ENCODE measurements at regions not wholly inside any gene's neighbourhood (a gene's known extent, or its start where the extent isn't known, plus 50 kb on each side); places are given as distances from the start of the nearest gene placed in this dataset.

DNA sequence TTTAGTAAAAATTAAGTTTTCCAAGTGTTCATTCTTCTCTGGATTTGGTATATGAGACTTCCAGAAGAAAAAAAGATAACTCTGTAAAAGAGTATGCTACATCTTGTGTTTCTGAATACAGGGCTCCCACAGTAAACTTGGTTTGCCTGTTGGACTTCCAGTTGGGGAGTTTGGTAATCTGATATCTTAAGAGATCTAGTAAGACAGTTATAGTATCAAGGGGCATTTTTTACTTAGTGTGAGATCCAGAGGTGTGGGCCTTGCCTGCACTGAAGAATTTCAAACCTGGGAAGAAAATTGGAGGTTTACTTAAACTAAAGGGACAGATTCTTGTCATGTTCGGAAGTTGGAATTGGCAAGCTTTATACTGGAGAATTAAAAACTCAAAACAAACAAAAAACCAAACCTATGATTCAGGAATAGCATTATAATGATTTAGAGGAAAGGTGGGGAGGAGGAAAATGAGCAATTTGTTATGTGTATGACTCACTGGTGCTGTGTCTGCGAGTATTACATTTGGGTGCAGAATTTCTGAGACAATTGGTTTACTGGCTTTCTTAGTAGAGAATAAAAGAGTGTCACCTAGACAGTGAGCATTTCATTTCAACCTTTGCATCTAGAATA lies 58.9 kb upstream of the ULK4 start:
- Histone ChIP-seq H3K27me3 (ENCODE audit: control insufficient read depth, insufficient read depth, low read length) (no peaks in the 10 kb centered on the region), H3K4me1 (ENCODE audit: control insufficient read depth, insufficient read depth, low read length) (peaks cover 7% of the 10 kb centered on the region), H3K4me3 (ENCODE audit: low read length) (no peak overlapping the region), H3K36me3 (ENCODE audit: control insufficient read depth, insufficient read depth, low read length) (no peaks in the 10 kb centered on the region), H3K27ac (ENCODE audit: low read length) (no peak overlapping the region), H3K9me3 (ENCODE audit: control insufficient read depth, insufficient read depth, low read length) (no peaks in the 10 kb centered on the region)
- TF ChIP-seq, protein P1, sequence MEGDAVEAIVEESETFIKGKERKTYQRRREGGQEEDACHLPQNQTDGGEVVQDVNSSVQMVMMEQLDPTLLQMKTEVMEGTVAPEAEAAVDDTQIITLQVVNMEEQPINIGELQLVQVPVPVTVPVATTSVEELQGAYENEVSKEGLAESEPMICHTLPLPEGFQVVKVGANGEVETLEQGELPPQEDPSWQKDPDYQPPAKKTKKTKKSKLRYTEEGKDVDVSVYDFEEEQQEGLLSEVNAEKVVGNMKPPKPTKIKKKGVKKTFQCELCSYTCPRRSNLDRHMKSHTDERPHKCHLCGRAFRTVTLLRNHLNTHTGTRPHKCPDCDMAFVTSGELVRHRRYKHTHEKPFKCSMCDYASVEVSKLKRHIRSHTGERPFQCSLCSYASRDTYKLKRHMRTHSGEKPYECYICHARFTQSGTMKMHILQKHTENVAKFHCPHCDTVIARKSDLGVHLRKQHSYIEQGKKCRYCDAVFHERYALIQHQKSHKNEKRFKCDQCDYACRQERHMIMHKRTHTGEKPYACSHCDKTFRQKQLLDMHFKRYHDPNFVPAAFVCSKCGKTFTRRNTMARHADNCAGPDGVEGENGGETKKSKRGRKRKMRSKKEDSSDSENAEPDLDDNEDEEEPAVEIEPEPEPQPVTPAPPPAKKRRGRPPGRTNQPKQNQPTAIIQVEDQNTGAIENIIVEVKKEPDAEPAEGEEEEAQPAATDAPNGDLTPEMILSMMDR (IDR thresholded peaks at IDR 0.05) = no peak
- Mint-ChIP-seq H3K4me3 (no peak overlapping the region), H3K27ac (no peak overlapping the region), H3K36me3 (no peaks in the 10 kb centered on the region), H3K27me3 (ENCODE audit: low read depth in 2 of 2) (no peaks in the 10 kb centered on the region), H3K9me3 (no peaks in the 10 kb centered on the region), H3K4me1 (peaks cover 46 to 53% of the 10 kb centered on the region in 2 donors)
- WGBS (ENCODE audit: insufficient coverage) = 62% methylated on average over 1 of the region's 2 CpGs
- intact Hi-C loops (cut with micrococcal nuclease) = no loop called here
- DNase-seq (no peak), ATAC-seq (no peak)

DNA sequence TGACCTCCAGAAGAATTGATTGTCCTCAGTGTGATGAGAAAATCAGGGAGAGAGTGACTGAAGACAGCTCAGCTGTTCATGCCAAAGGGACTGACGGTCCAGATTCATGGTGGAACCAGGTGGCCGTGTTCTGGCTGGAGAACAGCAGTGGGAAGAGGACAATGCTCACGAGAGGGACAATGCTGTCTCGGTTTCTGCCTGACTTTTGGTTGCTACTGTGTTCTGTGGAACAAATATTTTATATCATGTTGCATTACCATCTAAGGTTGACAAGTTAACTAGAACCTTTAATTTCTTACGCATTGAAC lies 58.0 kb upstream of the ULK4 start:
- H3K36me3 ChIP-seq (ENCODE audit: control insufficient read depth, insufficient read depth, low read length) = no peaks in the 10 kb centered on the region
- ATAC-seq = no peak
- Mint-ChIP-seq H3K27me3 (ENCODE audit: low read depth in 2 of 2) (no peaks in the 10 kb centered on the region), H3K4me3 (no peak overlapping the region), H3K4me1 (peaks cover 44 to 53% of the 10 kb centered on the region in 2 donors), H3K27ac (peak overlapping the region in 1 of 2 donors; percentile 24), H3K9me3 (no peaks in the 10 kb centered on the region), H3K36me3 (no peaks in the 10 kb centered on the region)
- no peak for DNase-seq
- WGBS (ENCODE audit: insufficient coverage) = 93% methylated on average over 5 of the region's 5 CpGs
- peaks cover 13% of the 10 kb centered on the region for H3K4me1 ChIP-seq (ENCODE audit: control insufficient read depth, insufficient read depth, low read length)
- no peak overlapping the region for H3K27ac ChIP-seq (ENCODE audit: low read length)
- intact Hi-C loops (cut with micrococcal nuclease) = no loop called here
- no peaks in the 10 kb centered on the region for H3K9me3 ChIP-seq (ENCODE audit: control insufficient read depth, insufficient read depth, low read length)
- TF ChIP-seq, protein P1 (IDR thresholded peaks at IDR 0.05) = no peak
- no peak overlapping the region for H3K4me3 ChIP-seq (ENCODE audit: low read length)
- H3K27me3 ChIP-seq (ENCODE audit: control insufficient read depth, insufficient read depth, low read length) = no peaks in the 10 kb centered on the region

DNA sequence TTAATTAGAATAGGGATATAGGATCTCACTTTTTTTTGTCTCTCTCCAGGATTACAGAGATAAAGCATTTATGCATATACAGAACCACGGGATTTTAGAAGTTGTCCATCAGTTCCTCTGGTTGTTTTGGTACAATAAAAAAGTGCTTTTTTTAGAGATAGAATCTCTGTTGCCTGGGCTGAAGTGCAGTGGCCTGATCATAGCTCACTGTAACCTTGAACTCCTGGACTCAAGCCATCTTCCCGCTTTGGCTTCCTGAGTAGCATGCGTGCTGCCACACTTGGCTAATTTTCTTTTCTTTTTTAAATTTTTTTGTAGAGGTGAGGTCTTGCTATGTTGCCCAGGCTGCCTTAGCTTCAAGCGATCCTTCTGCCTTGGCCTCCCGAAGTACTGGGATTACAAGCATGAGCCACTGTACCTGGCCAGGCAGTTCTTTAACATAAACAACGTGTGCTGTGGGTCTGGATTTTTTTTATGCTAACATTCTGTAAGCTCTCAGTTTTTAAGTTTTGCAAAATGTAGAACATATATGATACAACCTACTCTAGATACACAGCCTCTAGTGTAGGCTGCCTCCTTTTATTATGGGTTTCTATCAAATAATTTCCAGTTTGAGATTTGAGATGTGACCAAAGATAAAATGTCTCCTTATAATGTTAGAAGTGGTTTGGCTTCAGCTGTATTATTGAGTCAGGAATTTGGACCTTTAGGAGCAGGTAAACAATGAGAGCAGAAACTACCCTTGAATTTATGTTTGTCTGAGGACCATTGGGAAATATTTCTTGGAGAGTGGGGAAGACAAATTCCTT lies 57.4 kb upstream of the ULK4 start:
- Mint-ChIP-seq H3K36me3 (no peaks in the 10 kb centered on the region), H3K27ac (peak overlapping the region in 1 of 2 donors; percentile 24), H3K4me1 (peaks cover 44 to 54% of the 10 kb centered on the region in 2 donors), H3K9me3 (no peaks in the 10 kb centered on the region), H3K27me3 (ENCODE audit: low read depth in 2 of 2) (no peaks in the 10 kb centered on the region), H3K4me3 (no peak overlapping the region)
- Histone ChIP-seq H3K4me1 (ENCODE audit: control insufficient read depth, insufficient read depth, low read length) (peaks cover 15% of the 10 kb centered on the region), H3K27me3 (ENCODE audit: control insufficient read depth, insufficient read depth, low read length) (no peaks in the 10 kb centered on the region), H3K9me3 (ENCODE audit: control insufficient read depth, insufficient read depth, low read length) (no peaks in the 10 kb centered on the region), H3K27ac (ENCODE audit: low read length) (no peak overlapping the region), H3K4me3 (ENCODE audit: low read length) (no peak overlapping the region), H3K36me3 (ENCODE audit: control insufficient read depth, insufficient read depth, low read length) (no peaks in the 10 kb centered on the region)
- ATAC-seq (no peak), DNase-seq (no peak)
- WGBS (ENCODE audit: insufficient coverage) = 77% methylated on average over 6 of the region's 6 CpGs
- intact Hi-C loops (cut with micrococcal nuclease) = no loop called here
- TF ChIP-seq, protein P1 (IDR thresholded peaks at IDR 0.05) = no peak
